NCI-H226 (cell line): ENCODE measurements at regions not wholly inside any gene's neighbourhood (a gene's known extent, or its start where the extent isn't known, plus 50 kb on each side); places are given as distances from the start of the nearest gene placed in this dataset.

Source experiments
- DNase-seq: peaks from one replicate; pipeline ENCODE4 v3.0.0-alpha.2; 2015

- peak; percentile 76 for DNase-seq
Measured at GRCh38 chr10:3225561-3225960, 53.0 kb upstream of the PITRM1 start.

GRCh38 chr10:3224241-3224640 is 51.7 kb upstream of the PITRM1 start:
- DNase-seq = no peak

- no peak for DNase-seq
Measured at GRCh38 chr10:3222626-3223025, 50.0 kb upstream of the PITRM1 start.
